ENCODE measurements at regions not wholly inside any gene's neighbourhood (a gene's known extent, or its start where the extent isn't known, plus 50 kb on each side); places are given as distances from the start of the nearest gene placed in this dataset.

- TF ChIP-seq CTCF (IDR thresholded peaks at IDR 0.05) (no peak), POLR2A (IDR thresholded peaks at IDR 0.05) (no peak)
Measured at GRCh38 chr13:65965501-65965900, 1264.6 kb downstream of the PCDH9 start.
